NCI-H2029 (cell line): ENCODE measurements at regions not wholly inside any gene's neighbourhood (a gene's known extent, or its start where the extent isn't known, plus 50 kb on each side); places are given as distances from the start of the nearest gene placed in this dataset.

ENCODE experiments used
- DNase-seq: peaks from one replicate; lab custom pipeline; 2025; lab: John Stamatoyannopoulos, UW

GRCh38 chr19:30217461-30217860, 154.7 kb upstream of the ZNF536 start:
- no peak for DNase-seq

GRCh38 chr19:30219702-30220101, 152.5 kb upstream of the ZNF536 start:
- no peak for DNase-seq

- DNase-seq: no peak
Observed at GRCh38 chr19:30221176-30221575, 151.0 kb upstream of the ZNF536 start.

GRCh38 chr19:30222428-30222873, 149.7 kb upstream of the ZNF536 start:
- DNase-seq: no peak

GRCh38 chr19:30222992-30223865, 149.0 kb upstream of the ZNF536 start:
- no peak for DNase-seq

GRCh38 chr19:30223866-30224688, 148.1 kb upstream of the ZNF536 start:
- DNase-seq: no peak

GRCh38 chr19:30224689-30225606, 147.2 kb upstream of the ZNF536 start:
- DNase-seq: no peak

- no peak for DNase-seq
Observed at GRCh38 chr19:30225676-30226463, 146.3 kb upstream of the ZNF536 start.

GRCh38 chr19:30226464-30227011, 145.6 kb upstream of the ZNF536 start:
- DNase-seq: no peak

GRCh38 chr19:30227012-30227621, 145.1 kb upstream of the ZNF536 start:
- DNase-seq: no peak

GRCh38 chr19:30227661-30228112, 144.5 kb upstream of the ZNF536 start:
- peak; percentile 7 for DNase-seq

GRCh38 chr19:30228113-30228834, 143.9 kb upstream of the ZNF536 start:
- no peak for DNase-seq

- DNase-seq: no peak
Observed at GRCh38 chr19:30228835-30229524, 143.2 kb upstream of the ZNF536 start.

GRCh38 chr19:30229525-30230174, 142.5 kb upstream of the ZNF536 start:
- DNase-seq: no peak

- no peak for DNase-seq
Observed at GRCh38 chr19:30231408-30232318, 140.5 kb upstream of the ZNF536 start.

GRCh38 chr19:30233375-30233774, 138.8 kb upstream of the ZNF536 start:
- DNase-seq: no peak

GRCh38 chr19:30235946-30236345, 136.2 kb upstream of the ZNF536 start:
- no peak for DNase-seq
